ENCODE measurements at regions not wholly inside any gene's neighbourhood (a gene's known extent, or its start where the extent isn't known, plus 50 kb on each side); places are given as distances from the start of the nearest gene placed in this dataset.
"Not testable (repeated sequence)": the region's sequence is repeated elsewhere in the genome, so short reads cannot be mapped to it uniquely, and the experiment has no call there.

- no peak for TF ChIP-seq CTCF (IDR thresholded peaks at IDR 0.05; ENCODE audit: borderline replicate concordance, insufficient read depth, low read depth, low read length)
These were observed 599.9 kb upstream of the MDGA2 start for GRCh38 chr14:48275301-48275700.

GRCh38 chr14:48274826-48275225, 599.4 kb upstream of the MDGA2 start:
- no peak for TF ChIP-seq CTCF (IDR thresholded peaks at IDR 0.05; ENCODE audit: borderline replicate concordance, insufficient read depth, low read depth, low read length)
- H3K4me3 ChIP-seq (ENCODE audit: low read depth, low read length): no peak overlapping the region

More at GRCh38 chr14:48275301-48275700, 599.9 kb upstream of the MDGA2 start:
- H3K4me3 ChIP-seq (ENCODE audit: low read depth, low read length): no peak overlapping the region

GRCh38 chr14:48267926-48268325, 592.5 kb upstream of the MDGA2 start:
- not testable (repeated sequence) for H3K4me3 ChIP-seq (ENCODE audit: low read depth, low read length)

GRCh38 chr14:48266201-48266600, 590.8 kb upstream of the MDGA2 start:
- H3K4me3 ChIP-seq (ENCODE audit: low read depth, low read length): not testable (repeated sequence)

- TF ChIP-seq CTCF (IDR thresholded peaks at IDR 0.05; ENCODE audit: borderline replicate concordance, insufficient read depth, low read depth, low read length): no peak
These were observed 586.0 kb upstream of the MDGA2 start for GRCh38 chr14:48261436-48261835.

GRCh38 chr14:48260394-48261295, 585.2 kb upstream of the MDGA2 start:
- H3K4me3 ChIP-seq (ENCODE audit: low read depth, low read length): not testable (repeated sequence)

More at GRCh38 chr14:48261436-48261835, 586.0 kb upstream of the MDGA2 start:
- no peak overlapping the region for H3K4me3 ChIP-seq (ENCODE audit: low read depth, low read length)

GRCh38 chr14:48259876-48260275, 584.5 kb upstream of the MDGA2 start:
- H3K4me3 ChIP-seq (ENCODE audit: low read depth, low read length): not testable (repeated sequence)

GRCh38 chr14:48259232-48259631, 583.8 kb upstream of the MDGA2 start:
- H3K4me3 ChIP-seq (ENCODE audit: low read depth, low read length): not testable (repeated sequence)

- H3K4me3 ChIP-seq (ENCODE audit: low read depth, low read length): not testable (repeated sequence)
These were observed 583.3 kb upstream of the MDGA2 start for GRCh38 chr14:48258703-48259102.

GRCh38 chr14:48253020-48253419, 577.6 kb upstream of the MDGA2 start:
- TF ChIP-seq CTCF (IDR thresholded peaks at IDR 0.05; ENCODE audit: borderline replicate concordance, insufficient read depth, low read depth, low read length): no peak
- no peak overlapping the region for H3K4me3 ChIP-seq (ENCODE audit: low read depth, low read length)
